Fibroblast of upper back skin (primary cell): ENCODE measurements at regions not wholly inside any gene's neighbourhood (a gene's known extent, or its start where the extent isn't known, plus 50 kb on each side); places are given as distances from the start of the nearest gene placed in this dataset.

Source experiments
- DNase-seq: peaks from one replicate; pipeline ENCODE4 v3.0.0-alpha.2; 2013

DNA sequence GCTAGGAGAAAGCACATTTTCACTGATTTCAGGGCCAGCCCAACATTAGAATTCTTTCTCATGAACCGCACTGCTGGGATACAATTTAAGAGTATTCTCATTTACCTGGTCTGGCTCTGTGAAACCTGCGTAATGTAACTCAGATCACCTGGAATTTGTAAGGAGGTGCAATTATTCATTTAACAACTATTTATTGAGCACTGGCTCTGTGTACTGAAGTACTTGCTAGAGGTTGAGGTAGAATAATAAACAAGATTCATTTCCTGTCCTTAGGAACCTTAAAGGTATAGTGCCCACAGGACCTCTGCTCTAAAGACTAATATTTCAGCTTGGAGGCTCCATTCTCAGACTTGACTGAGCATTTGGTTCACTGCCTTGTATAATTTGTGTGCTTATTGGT lies 242.2 kb upstream of the ZPLD1 start:
- DNase-seq, result no peak

DNA sequence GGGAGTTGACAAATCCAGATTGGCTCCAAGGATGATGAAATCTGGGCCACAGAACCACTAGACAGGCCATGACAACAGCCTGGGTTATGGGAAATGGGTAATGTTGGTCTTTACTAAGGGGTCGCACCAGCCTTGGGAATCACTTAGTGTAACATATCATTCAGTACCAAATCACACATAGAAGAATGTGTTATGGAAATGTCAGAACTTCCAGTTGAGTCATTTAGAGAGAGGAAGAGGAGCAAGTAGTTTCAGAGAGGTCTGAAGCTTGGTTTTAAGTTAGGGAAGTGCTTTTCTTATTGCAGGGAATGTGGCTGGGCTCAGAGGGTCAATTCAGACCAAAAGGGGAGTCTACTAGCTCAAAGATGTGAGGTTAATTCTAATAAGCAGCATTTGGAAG lies 241.6 kb upstream of the ZPLD1 start:
- DNase-seq, result no peak

DNA sequence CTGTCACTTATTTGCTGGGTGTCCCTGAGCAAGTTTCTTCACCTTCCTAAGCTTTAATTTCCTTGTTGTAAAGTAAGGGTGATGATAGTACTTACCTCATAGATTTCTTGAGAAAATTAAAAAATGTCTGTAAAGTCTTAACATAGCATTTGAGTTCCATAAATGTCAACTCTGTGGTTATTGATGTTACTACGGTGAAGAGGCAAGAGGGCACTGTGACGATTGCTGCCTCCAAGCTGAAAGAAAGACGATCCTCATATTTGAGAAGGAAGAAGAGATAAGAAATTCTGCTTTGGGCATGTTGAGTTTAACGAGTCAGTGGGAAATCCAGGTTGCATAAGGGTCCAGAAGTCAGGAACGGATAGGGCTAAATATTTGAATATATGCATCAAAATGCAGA lies 240.8 kb upstream of the ZPLD1 start:
- no peak for DNase-seq

DNA sequence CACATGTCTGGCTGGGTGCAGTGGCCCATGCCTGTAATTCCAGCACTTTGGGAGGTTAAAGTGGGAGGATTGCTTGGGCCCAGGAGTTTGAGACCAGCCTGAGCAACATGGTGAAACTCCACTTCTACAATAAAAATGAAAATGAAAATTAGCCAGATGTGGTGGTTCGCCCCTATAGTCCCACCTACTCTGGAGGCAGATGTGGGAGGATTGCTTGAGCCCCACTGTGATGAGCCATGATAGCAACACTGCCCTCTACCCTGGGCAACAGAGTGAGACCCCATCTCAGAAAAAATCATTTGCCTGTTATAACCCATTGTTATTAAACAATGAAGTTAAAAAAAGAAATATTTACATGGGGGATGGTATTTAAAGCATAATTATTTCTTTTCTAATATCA lies 240.1 kb upstream of the ZPLD1 start:
- no peak for DNase-seq

DNA sequence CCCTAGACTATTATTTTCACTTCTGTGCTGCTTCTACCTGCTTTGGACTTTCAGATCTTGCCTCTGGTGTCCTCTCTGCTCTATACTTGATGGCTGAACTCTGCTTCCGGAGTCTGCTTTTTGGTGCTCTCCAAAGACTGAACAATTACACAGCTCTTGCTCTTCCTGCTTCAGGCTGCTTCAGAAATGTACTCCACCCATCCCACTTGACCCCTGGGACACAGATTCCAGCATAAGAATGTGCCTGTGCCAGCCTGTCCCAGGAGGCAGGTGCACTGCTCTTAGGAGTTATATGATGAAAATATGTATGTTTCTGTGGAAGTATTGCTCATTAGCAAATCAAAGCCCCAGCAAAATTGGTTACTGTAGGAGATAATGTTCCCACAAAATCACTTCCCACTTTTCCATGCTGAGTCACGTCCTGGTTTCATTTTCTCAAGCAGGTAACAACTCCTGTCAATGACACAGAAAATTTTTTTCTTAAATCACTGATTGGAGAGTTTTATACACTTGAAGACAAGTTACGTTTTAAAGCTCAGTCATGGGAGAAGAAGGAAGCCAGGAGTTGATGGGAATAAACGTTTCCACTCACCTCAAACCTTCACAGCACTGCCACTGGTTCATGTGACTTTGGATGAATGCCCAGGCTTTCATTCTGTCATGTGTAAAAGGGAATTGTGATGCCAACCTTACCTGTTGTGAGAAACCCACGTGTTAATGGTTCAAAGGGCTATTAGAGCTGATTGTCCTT lies 239.4 kb upstream of the ZPLD1 start:
- DNase-seq, result no peak

DNA sequence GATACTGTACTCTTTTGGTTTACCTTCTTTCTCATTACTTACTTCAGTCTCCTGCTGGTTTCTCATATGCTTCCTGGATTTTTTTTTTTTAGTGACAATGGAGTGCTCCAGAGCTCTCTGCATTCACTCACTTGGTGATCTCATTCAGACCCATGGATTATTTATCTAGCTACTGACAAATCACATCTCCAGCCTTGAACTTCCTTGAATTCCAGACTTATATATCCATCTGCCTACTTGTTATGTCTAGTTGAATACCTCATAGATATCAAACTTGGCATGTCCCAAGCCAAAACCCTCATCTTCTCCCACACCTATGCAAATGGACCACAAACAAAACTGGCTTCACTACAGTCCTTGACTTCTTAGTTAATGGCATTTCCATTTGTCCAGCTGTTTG lies 234.7 kb upstream of the ZPLD1 start:
- DNase-seq, result peak; percentile 64

DNA sequence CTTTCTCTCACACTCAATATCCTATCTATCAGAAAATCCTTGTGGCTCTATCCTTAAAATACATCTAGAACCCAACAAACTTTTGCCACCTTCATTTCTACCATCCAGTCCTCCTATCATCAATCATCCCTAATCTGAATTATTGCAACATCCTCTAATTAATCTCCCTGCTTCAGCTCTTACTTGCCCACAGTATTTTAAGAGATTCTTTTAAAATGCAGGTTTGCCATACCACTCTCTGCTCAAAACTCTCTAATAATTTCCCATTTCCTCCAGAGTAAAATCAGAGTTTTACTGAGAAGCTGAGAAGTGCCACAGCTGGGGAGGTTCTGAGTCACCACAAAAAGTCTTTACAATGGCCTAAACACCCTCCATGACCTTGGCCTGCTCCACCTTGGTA lies 234.3 kb upstream of the ZPLD1 start:
- DNase-seq, result no peak

DNA sequence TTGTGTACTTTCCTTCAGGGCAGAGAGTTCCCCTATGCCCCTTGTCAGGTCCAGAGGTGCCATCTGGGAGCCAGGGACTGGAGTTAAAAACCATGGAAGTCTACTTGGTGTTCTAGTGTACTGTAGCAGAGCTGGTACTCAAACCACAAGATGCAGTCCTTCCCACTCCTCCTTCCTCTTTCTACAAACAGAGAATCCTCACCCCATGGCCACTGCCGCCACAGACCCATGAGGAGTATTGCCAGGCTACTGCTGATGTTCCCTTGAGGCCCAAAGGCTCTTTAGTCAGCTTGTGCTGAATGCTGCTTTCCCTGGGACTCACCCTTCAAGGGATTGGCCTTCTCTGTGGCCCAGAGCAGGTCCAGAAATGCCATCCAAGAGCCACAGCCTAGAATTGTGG lies 229.2 kb upstream of the ZPLD1 start:
- no peak for DNase-seq

DNA sequence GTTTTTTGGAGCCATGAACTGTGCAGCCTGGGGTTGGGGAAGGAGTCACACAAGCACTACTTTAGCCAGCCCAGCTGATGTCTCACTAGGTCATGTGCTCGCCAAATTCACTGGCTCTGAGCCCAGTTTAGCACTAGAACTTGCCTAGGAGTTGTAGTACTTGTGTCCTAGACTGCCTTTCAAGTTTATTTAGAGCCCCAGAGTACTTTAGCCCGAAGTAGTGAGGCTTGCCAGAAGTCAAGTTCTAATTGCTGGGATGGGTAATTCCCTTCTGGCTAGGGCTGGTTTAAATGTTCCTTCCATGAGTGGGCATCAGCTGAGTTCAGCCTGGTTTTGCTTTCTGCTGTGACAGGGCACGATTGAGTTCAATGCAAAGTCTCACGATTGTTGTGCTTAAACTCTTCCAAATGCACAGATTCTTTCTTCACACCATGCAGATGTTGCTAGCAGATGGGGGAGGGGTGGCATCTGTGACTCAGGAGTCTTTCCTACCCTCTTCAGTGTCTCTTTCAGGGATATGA lies 228.2 kb upstream of the ZPLD1 start:
- peak; percentile 87 for DNase-seq

DNA sequence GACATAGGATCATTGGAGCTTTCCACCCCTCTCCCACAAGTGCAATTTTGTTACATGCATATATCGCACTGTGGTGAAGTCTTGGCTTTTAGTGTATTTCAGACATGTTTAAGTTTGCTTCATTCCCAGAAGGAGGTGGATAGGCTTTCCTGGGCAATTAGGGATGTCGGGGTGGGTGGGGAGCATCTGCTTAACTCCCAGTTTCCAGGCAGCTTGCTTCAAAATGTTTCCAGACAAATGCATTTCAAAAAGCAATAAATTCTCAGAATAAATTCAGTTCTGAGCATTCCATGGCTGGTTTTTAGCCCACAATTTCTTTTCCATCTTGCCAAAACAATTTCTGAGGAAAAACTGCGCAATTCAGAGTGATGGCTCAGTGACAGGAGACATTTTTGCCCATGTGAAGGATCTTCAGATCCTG lies 227.7 kb upstream of the ZPLD1 start:
- DNase-seq, result peak; percentile 92

DNA sequence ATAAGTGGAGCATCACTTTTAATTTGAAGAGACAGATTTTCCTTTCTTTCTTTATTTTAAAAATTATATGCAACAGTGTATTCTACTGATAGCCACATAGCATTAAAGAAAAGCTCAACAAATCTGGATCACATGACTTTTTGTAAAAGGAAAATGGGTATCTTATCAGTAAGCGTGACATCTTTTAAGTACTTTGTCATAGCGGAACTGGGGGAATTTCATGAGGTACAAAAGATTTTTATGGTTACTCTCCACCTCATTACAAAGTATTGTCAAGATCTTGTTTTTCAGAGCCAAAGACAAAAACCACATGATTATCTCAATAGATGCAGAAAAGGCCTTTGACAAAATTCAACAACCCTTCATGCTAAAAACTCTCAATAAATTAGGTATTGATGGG lies 219.6 kb upstream of the ZPLD1 start:
- no peak for DNase-seq

DNA sequence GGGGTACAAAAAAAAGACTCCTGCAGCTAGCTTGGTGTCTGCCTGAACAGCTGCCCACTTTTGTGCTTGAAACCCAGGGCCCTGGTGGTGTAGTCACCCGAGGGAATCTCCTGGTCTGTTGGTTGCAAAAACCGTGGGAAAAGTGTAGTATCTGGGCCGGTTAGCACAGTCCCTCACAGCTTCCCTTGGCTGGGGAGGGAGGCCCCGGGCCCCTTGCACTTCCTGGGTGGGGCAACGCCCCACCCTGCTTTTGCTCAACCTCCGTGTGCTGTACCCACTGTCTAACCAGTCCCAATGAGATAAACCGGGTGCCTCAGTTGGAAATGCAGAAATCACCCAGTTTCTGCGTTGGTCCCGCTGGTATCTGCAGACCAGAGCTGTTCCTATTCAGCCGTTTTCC lies 211.7 kb upstream of the ZPLD1 start:
- DNase-seq, result no peak

DNA sequence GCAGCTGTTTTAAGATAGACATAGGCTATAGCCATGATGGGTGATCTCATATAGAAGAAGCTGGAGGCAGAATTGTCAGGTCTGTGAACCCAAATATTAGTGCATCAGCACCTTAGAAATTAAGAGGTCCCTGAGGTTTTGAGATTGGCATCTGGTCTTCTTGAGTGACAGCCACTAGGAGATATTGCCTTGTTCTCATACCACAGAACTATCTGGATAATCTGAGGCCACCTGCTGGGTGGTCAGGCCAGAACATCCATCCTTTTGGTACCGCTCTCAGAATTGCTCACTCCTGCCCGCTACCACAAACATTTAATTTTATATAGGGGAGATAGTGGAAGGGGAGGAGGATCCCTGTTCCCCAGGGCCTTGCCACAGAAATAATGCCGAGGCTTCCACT lies 210.6 kb upstream of the ZPLD1 start:
- DNase-seq, result peak; percentile 58

DNA sequence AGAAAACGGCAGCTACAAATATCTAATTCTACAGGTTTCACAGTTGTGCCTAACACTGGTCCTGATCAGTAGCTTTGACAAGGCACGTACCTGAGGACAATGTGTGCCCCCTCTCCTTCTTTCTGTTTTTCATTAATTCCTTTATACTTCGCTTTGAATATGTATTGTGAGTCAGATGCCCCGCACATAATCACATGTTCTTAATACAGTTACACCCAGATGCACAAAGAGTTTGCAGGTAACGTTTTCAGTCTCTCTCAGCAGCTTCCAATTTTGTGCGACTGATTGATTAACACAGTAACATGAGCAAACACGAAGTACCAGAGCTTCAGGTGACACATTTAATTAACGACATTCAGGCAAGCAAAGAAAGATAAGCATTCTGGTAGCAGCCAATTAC lies 209.8 kb upstream of the ZPLD1 start:
- DNase-seq, result no peak

DNA sequence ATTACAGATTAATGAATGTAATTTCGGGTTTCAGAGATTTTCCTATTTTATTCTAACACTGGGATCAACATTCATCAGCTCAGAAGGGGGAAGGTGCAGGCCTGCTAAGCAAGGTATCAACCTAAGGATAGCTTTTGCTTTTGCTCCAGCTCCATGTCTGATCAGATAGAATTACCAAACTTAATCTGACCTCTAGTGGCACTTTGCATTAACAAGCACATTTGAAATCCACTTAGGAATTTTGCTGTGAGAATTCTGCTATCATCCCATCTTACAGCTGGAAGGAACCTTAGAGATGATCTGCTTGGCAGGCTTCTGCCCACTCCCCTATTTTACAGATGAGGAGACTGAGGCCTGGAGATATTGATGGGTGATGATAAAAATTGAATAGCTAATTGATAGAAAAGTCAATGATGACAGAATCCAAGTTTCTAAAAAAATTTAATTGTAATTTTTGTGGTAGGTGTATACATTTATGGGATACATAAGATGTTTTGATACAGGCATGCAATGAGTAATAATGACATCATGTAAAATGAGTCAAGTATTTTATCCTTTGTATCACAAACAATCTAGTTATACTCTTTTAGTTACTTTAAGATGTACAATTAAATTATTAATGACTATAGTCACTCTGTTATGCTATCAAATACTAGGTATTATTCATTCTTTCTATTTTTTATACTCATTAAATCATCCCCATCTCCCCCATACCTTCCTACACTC lies 209.2 kb upstream of the ZPLD1 start:
- DNase-seq, result peak; percentile 77

DNA sequence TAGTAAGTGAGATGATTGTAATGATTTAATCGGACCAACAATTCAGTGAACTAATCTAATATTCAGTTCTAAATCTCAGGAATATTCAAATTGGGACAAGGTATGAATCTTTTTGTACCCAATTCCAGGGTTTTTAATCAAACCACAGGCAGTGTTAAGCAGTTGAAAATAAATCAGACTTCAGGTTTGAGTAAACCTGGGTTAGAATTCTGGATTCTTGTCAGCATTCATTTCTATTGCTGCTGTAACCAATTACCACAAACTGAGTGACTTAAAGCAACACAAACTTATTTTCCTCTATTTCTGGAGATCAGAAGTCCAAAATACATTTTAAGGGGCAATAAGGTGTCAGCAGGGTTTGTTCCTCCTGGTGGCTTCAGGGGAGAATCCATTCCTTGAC lies 208.4 kb upstream of the ZPLD1 start:
- DNase-seq, result no peak

DNA sequence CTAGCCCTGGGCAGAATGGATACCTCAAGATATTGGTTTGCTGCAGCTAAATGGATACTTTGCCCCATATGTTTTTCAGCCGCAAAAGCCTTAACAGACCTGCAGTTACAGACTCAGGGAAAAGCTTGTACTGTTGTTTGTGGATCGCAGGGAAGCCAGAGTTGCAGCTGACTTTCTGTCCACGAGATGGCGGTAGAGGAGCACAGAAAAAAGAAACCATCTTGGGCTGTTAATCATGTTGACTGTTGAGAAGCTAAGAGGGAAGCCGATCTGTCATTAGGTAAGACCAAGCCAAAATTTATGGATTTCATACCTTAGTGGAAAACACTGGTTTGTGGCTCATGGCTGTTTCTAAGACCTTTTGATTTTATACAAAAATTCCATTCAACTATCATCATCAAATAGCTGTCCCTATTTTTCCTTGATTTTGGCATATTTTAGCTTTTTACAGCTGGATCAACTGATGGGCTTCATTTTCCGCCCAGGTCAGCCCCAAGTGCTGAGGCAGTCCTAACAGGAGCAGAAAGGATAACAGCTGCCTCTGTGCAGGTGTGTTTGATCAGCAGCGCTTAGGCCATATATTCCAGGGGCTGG lies 205.7 kb upstream of the ZPLD1 start:
- DNase-seq, result peak; percentile 84

DNA sequence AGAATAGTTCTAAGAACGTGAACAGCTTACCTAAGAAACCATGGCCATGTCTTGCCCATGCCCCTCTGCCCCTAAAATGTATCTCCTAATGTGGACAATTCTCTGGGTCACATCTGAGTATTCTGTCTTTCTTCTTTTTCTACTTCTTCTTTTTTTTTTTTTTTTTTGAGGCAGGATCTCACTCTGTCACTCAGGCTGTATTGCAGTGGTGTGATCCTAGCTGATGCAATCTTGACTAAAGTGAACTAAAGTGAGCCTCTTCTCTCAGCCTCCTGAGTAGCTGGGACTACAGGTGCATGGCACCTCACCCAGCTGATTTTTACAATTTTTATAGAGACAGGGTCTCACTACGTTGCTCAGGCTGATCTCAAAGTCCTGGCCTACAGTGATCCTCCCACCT lies 204.8 kb upstream of the ZPLD1 start:
- DNase-seq, result no peak

DNA sequence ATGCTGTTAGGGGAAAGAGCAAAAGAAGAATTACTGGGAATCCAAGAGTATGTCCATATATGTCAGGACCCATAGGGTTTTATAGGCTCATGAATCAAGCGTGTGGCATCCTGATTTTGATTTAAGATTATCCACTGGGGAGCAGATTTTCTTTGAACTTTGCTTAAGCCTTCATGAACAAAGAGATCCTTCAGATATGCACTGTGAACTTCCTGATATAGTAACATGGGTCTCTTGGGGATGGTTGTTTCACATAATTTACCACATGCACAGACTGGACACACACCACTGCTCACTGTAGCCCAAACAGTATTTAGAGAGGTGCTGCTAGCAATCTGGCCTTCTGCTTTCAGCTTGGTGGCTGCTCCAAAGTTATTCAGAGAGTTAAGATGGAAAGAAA lies 200.9 kb upstream of the ZPLD1 start:
- peak; percentile 65 for DNase-seq

DNA sequence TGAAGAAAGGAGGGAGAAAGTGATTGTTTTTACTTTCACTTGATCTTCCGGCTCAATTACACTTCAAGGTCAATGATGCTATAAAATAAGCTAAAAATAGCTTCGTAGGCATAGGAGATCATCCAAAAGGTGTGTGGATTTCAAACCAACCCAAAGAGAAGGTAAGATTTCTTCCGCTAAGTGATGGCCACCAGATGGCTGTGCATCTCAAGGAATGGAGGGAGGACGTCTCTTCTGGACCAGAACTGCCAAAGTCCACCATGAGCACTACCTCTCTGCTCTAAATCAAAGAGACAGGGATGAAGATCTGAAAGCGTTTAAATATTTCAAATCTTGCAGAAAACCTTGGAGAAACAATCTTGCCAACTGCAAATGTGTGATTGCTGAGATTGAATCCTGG lies 199.1 kb upstream of the ZPLD1 start:
- no peak for DNase-seq

DNA sequence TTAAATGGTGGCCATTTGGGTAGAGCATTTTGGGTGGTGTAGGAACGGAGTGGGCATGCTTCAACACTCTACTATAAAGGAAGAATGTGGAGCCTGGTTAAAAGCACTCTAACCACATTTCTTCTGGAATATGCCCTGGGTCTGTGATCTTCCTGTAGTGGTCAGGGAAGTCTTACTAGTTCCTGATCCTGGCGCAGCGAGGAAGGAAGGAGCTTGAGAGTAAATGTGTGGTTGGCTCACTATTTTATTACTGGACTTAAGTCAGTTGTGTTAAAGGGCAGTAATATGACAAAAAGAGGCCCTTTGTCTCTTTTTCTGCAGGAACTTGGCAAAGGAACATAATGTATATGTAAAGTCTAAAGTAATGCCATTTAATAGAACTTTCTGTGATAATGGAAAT lies 197.6 kb upstream of the ZPLD1 start:
- no peak for DNase-seq

DNA sequence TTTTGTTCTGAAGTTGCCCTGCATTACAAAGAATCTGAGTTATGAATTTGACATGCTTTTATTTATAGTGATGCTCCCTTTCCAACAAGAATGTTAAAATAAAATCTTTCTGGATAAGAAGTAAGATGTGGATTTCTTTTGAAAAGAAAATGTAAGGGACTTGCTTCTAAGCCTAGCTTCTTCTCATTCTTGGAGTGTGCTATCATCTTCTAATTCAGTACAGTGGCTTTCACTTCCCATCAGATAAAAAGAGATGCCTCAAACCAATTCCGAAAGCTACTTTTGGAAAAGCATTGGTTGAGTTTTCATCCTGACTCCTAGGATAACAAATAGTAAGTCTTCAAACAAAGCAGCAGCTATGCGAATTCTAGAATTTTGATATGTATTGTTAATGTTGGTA lies 197.0 kb upstream of the ZPLD1 start:
- no peak for DNase-seq

DNA sequence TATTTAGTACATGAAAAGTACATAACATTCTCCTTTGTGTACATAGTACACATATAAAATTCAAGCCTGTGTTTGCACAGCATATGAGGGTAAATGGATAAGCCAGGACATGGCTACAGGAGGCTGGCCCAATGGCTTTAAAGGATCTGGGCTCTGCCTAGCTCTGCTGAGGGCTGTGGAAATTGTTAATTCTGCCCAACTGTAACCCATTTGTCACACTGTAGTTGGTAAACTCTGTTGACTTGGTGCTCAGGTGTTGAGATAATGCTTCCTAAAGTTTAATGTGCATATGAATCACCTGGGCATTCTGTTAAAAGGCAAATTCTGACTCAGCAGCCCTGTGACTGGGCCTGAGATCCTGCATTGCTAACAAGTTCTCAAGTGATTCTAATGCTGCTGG lies 196.5 kb upstream of the ZPLD1 start:
- DNase-seq, result no peak

DNA sequence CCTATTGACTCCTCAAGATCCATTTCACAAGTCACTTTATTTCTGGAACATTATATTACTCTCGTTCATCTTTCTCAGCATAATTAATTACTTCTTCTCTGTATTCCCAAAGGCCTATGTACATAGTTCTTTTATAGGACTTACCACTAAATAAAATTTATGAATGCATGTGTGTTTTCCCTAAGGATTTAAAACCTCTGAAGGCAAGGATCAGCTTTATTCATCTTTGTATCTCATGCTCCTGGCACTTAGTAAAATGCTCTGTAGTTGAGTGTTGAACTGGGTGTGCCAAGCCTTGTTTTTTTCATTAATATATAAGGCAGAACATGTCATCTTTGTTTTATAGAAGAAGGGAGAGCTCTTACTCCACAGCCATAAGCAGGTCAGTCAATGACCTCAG lies 194.1 kb upstream of the ZPLD1 start:
- DNase-seq, result no peak
